ENCODE measurements at regions not wholly inside any gene's neighbourhood (a gene's known extent, or its start where the extent isn't known, plus 50 kb on each side); places are given as distances from the start of the nearest gene placed in this dataset.
"Not testable (repeated sequence)": the region's sequence is repeated elsewhere in the genome, so short reads cannot be mapped to it uniquely, and the experiment has no call there.

DNA sequence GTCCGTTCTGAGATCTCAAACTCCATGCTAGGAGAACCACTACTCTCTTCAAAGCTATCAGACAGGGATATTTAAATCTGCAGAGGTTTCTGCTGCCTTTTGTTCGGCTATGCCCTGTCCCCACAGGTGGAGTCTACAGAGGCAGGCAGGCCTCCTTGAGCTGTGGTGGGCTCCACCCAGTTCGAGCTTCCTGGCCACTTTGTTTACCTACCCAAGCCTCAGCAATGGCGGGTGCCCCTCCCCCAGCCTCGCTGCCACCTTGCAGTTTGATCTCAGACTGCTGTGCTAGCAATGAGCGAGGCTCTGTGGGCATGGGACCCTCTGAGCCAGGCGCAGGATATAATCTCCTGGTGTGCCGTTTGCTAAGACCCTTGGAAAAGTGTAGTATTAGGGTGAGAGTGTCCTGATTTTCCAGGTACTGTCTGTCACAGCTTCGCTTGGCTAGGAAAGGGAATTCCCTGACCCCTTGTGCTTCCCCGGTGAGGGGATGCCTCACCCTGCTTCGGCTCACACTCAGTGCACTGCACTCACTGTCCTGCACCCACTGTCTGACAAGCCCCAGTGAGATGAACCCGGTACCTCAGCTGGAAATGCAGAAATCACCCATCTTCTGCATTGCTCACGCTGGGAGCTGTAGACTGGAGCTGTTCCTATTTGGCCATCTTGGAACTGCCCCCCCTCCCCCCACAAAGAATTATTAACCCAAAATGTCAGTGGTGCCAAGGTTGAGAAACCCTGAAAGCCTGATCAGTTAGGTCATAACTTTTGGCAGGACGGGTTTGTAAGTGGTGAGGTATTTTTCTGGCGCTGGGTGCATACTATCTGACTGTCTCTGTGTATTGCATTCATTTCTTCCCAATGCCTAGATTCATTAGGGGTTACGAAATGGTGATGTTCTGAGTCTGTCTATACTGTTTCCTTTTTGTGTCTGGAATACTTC is 181.4 kb downstream of the TEX29 start:
- not testable (repeated sequence) for DNase-seq (ENCODE audit: low read depth)

DNA sequence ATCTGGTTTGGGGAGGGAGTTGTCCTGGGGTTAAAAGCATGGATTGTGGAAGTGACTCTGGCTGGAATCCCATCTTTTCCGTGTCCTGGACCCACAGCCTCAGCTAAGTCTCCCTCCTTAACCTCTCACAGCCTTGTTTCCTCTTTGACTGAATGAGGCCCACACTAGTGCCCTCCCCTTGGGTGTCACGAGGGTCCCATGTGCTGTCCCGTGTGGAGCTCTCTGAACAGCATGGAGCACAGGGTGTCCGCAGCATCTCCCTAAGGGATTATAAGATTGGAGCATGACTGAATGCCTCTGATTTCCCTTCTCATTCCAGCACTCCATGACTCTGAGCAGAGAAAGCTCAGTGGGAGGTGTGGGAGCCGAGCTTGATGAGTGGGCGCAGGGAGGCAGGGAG is 182.5 kb downstream of the TEX29 start:
- no peak for DNase-seq (ENCODE audit: low read depth)

DNA sequence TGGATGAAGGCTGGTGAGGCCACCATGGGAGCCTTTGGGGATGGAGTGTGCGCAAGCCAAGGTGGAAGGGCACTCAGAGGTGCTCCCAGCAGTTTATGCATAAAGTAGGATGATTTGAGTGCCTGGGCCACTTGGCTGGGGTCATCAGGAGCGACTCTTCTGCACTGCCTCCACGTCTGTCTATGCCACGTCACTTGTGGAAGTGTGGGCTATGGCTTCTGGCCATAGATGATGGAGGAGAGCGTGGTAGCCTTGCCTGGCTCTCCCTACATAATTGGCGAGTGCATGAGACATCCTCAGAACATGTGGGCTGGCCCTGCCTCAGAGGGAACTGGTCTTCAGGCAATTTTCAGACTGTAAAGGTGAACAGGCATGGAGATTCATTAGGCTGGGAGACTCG is 182.9 kb downstream of the TEX29 start:
- DNase-seq (ENCODE audit: low read depth) = no peak

DNA sequence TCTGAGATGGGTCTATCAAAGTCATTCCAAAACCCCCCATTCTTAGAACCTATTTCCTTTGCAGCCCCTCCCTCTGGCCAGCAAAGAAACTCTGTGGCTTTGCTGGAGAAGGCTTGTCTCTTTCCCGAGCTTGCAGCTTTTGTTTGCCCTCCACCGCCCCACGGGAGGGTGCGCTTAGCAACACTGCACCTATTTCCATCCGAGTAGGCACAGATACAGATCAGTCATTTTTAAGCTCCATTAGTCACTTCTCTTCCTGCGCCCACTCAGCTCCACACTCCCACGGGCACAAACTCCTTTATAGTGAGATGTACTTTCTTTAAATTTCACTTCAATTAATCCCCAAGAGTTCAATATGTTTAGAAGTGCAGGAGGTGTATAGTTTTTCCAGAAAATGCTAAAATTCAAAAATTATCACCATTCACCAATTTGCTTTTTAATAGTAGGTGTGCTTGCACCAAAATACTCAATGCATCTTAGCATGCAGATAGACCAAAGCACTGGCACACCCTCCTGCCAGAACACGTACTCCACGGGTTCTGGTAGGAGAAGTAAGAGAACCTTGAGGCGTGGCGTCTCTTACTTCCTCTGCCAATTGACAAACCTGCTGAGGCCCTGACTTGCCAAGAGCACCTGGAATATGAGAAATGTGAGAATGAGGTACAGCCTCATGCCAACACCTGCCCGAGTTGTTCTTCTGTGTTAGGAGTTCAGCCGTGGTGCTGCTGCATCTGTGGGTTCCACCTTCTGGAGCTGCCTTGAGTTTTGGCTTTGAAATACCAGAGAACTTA is 183.7 kb downstream of the TEX29 start:
- DNase-seq (ENCODE audit: low read depth) = no peak

DNA sequence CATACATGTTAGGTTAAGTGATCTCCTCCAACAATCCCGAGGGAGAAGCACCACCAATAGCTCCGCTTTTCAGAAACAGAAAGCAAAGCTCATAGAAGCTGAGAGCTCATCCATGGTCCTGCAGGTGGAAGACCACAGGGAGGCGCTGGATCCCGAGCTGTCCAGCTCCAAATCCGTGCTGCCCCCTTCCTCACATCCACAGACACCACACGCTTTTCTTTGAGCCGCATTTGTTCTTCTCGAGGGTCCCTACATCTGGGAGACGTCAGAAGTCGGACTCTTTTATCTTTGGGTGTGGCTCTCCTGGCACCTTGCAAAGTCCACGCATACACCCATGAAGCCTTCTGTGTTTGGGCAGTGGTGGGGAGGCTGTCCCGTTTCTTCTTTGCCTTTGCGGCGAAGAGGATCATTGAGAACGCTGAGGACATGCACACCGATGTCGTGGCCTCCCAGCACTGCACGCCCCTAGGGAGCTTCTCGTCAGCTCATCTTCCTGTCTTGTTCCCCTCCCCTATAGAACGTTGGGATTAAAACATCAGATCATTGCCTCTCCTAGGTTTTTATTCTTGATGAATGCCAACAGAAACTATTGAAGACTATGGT is 184.8 kb downstream of the TEX29 start:
- DNase-seq (ENCODE audit: low read depth) = no peak

DNA sequence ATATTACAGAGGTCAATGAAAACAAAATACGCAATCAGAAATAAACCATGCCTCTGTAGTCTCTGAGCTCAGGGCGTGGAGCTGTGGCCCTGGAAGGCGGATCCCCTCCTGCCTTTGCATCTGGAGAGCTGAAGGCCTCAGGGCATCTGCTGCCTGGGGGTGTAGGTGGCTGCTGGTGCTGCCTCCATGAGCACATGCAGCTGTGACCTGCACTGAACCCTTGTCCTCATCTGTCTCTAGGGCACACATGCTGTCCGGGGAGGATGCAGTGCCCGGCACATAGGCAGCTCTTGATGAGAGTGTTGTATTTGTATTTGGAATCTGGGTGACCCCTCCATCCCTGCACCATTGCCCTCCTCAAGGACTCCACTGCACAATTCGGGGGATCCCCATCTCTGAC is 185.7 kb downstream of the TEX29 start:
- no peak for DNase-seq (ENCODE audit: low read depth)

DNA sequence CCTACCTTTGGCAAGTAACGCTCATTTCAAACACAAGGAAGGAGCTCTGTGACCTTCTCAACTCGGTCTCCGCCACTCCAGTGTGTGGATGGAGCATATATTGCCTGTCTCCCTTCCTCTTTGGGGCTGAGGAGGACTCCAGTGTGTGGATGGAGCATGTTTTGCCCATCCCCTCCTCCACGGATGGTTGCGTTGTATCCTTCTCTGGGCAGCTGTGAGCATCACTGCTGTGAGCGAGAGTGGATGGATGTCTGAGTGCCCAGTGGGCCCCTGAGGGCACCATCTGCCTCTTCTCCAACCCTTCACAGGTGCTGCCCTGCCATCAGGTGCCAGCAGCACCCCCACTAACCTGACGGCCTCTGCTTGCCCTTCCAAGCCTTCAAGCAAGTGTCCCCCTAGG is 186.2 kb downstream of the TEX29 start:
- DNase-seq (ENCODE audit: low read depth) = no peak

DNA sequence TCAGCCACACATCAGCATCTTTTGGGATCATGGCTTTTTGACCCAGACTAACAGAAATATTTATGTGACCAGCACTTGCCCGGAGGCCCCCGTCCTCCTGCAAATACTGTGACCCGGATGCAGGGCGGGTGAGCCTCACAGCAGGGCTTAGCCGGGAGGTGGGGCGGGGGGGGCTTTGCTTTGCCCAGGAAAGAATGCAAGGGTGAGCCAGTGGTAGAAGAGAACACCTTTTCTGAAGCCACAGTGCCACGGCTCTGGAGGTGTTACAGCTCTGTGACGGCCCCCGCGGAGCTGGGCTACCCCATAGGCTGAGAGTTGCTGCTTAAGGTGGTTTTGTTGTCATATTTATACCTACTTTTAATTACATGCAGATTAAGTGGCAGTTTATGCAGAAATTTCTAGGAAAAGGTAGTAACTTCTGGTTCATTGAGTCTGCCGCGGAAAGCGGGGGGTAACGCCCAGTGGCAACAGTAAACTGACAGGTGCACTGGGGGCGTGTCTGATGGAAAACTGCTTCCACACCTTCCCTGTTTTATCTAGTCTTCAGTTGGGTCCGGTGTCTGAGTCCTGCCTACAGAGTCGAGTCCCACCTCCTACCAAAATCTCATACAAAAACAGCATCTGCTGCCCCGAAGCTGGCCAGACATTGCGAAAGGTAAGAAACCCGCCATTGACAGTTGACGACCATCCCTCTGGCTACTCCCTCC is 187.9 kb downstream of the TEX29 start:
- no peak for DNase-seq (ENCODE audit: low read depth)

DNA sequence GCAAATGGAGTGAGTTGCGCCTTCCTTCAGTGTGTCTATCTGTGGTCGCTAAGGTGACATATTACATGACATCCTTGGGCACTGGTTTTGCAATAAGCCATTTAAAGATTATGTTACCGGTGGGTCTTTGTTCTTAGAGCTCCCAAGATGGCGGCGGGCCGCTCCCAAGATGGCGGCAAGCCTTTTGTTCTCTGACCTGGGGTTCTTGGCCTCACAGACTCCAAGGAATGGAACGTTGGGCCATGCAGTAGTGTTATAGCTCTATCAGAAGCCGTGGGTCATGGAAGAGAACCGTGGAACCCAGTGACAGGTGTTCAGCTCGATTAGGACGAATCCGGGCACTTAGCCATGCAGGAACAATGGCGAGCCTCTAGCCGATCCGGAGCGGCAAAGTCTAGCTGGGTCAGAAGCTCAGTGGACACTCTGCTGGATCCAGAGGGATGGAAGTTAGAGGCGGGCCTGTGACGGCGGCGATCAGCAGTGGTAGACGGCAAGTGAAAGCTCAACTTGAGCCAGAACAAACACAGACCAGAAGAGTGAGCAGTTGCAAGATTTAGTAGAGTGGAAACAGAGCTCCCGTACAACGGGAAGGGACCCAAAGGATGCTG is 188.6 kb downstream of the TEX29 start:
- DNase-seq (ENCODE audit: low read depth) = no peak

DNA sequence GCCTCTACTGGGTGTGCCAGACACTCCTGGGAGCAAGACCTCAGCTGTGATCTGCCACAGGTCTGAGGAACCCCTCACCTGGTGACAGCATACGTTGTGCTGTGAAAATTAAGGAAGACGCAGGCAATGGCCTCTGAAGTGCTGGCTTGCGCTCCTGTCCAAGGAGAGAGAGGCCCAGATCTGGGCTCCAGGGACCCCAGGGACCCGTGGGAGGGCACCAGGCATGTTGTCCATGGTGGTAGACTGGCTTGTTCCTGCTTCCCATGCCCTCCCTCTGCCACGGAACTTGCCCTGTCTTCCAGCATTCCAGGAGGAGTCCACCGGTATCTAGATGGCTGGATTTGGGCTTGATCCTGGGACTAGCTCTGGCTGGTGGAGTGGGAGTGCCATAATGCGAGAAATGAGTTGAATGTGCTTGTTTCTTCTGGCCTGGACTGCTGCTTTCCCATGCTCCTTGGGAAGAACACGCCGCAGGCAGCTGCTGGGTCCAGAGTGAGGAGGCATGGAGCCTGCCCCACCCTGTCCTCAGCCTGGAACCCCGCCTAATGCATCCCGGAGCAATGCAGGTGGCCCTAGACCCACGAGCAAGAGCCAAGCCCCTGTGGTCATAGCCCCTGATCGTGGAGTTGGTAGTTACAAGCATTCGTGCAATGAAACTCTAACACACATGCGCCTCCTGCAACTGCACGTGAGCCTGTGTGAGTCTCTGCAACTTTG is 190.2 kb downstream of the TEX29 start:
- no peak for DNase-seq (ENCODE audit: low read depth)

DNA sequence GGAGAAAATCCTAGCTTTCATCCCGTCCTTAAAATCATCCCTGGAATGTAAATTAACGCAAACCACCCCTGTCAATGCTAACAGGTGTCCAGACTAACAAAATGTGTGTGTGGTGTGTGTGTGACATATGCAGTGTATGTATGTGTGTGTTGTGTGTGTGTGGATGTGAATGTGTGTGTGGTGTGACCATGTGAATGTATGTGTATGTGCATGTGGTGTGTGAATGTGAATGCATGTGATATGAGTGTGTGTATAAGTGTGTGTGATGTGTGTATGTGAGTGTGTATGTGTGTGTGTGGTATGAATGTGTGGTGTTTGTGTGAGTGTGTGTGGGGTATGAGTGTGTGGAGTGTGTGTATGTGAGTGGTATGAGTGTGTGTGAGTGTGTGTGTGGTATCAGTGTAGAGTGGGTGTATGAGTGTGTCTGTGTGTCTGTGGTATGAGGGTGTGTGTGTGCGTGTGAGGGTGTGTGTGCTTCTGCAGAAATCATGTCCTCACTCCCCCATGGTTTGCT is 190.8 kb downstream of the TEX29 start:
- DNase-seq (ENCODE audit: low read depth) = no peak

DNA sequence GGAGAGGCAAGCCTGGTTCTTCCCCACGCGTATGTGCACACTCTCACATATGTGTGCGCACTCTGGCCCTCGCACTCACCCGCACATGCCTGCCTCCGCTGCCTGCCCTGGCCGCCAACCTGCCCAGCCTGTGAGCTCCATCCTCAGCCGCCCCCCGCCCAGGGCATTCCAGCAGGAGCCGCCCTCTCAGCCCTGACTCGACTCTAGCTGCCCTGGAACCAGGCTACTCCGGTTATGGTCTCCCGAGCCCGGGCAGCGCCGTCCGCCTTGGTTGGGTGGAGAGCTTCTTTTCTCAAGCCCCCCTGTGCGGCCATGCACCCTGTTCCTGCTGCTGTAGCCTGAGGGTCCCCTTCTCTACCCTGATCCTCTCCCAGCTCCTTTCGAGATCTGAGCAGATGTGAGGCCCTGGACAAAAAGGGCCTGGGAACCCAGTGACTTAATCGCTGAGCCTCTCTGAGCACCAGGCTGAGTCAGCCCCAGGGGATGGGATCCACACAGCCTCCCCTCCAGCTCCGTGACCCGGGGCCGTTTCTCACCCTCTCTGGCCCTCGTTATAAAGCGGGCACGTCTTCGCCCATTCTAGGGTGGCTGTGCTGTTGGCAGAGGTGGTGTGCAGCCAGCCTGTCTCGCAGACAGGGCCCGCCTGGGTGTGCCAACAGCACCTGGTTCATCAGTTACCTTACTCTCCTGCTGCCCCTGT is 191.5 kb downstream of the TEX29 start:
- DNase-seq (ENCODE audit: low read depth) = no peak

DNA sequence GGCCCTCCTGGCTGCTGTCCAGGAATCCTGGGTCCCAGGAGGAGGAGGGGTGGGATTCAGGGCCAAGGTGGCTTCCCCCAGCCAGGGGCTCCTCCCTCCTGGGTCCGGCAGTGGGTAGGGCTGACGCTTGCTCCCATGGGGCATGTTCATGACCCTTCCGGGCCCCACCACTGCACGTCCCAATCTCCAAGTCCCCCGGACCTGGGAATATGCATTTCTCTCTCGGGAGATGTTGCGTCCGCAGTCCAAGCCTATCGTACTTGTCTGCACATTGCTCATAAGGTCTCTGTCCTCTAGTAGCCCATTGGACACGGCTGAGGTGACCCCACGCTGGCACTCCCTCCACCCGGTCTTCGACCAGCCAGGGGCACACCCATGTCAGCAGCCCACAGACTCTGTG is 192.3 kb downstream of the TEX29 start:
- DNase-seq (ENCODE audit: low read depth) = no peak

DNA sequence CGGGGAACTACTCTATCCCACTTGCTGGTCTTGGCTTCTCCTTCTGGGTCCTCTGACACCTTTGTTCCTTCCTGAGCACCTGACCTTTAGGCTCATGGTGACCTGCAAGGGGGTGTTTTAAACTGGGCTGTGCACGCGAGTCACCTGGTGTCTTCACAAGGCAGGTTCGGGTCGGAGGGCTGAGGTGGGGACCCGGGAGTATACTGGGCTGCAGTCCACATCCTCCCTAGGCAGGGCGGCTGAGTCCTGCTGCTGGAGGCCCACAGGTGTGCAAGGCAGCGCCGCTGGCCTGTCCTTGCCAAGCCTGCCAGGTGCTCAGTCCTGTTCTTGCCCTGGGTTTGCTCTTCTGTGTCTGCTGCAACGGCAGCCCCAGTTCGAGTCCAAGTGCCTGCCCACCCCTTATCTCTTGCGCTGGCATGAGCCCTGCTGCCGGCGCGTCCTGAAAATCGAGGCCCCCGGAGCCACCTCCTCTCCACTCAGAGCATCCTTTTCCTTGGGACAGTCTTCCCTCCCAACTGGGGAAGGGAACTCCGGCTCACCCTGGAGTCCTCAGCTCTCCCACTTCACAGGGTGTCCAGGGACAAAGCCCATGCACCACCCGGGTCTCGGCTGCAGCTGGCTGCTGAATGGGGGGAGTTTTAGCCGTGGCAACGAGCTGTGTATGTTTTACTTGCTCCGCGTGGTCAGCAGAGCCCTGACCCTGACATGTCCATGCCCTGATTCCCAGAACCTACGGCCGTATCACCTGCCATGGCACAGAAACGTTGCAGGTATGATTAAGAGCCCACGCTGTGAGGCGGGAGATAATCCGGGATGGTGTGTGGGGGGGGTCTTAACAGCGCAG is 193.5 kb downstream of the TEX29 start:
- no peak for DNase-seq (ENCODE audit: low read depth)

DNA sequence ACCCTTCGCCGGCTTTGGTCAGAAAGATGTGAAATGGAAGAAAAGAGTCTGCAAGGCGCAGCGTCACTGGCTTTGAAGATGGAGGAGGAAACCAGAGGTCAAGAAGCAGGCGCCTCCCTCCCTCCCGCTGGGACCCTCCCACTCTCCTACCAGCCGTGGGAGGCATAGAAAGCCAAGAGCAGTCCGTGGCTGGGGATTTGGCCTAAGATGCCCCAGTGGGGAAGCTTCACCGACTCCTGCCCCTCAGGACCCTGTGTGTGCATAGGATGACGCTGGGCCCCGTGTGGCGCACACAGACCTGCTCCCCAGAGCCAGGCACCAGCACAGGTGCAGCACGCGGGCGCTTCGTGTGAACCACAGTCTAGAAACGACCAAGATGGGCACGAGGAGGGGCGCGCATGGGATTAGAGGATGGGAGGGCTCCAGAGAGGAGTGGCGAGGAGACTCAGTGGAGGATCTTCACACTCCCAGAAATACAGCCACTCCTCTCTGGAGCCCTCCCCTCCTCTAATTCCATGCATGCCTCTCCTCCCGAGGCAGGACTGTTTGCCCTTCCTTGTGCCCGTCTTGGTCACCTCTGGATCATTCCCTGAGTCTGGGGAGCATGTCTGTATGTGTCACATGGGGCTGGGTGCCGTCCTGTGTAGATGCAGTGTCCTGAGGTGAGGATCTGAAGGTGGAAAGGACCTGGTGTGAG is 194.3 kb downstream of the TEX29 start:
- no peak for DNase-seq (ENCODE audit: low read depth)

DNA sequence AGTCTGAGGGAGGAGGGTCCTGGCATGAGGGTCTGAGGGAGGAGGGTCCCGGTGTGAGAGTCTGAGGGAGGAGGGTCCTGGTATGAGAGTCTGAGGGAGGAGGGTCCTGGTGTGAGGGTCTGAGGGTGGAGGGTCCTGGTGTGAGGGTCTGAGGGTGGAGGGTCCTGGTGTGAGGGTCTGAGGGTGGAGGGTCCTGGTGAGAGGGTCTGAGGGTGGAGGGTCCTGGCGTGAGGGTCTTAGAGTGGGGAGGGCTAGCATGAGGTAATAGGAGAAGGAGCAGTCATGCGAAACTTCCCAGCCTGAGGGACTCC is 194.8 kb downstream of the TEX29 start:
- no peak for DNase-seq (ENCODE audit: low read depth)

DNA sequence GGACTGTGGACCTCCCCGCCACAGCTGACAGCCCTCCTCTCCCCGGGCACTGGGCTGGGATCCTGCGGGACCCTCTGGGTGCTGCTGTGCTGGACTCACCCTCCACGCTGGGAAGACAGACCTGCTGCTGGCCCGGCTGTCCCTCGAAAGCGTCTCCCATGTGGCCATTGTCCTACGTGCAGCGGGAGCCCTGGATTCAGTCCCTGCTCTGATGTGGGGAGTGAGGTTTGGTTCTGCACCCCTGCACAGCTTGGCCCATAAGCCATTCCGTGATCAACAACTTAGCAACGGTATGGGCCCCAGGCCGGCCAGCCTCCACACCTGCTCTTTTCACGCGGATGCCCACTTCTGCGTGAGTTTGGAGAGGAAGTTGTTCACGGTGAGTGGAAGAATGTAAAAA is 195.2 kb downstream of the TEX29 start:
- no peak for DNase-seq (ENCODE audit: low read depth)

DNA sequence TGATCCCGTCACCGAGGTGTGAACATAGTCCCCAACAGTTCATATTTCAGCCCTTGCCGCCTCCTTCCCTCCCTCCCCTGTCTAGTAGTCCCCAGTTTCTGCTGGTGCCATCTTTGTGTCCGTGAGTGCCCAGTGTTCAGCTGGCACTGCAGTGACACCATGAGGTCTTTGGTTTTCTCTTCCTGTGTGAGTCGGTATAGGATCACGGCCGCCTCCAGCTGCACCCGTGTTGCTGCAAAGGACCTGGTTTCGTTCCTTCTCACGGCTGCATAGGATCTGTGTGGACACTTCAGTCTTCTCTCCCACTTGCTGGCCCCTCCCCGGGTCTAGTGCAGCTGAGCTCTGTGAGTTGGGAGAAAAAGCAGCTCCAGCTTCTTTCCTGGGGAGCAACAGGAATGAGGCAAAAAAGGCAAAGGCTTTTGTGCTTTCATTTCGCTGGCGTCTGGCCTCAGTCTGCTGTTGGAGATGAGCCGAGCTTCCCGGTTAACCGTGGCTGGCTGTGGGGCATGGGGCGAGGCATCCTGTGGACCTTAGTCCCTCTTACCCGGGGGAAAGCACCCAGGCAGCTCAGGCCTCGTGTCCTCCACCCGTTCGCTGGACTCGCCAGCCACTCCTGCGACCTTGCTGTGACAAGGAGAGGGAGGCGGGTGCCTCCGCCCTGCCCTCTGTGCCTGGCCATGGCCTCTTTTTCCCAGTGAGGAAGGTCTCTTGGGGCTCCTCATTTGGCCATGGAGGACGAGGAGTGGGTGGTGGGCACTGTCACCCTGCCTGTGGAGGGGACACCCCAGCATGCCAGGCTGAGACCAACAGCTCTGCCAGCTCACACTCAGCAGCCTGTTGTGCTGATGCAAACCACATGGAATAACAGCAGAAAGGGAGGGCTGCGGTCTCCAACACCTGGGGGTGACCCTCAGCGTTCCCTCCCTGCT is 196.5 kb downstream of the TEX29 start:
- no peak for DNase-seq (ENCODE audit: low read depth)
